Lower leg skin (tissue), 3 donors: ENCODE measurements at regions not wholly inside any gene's neighbourhood (a gene's known extent, or its start where the extent isn't known, plus 50 kb on each side); places are given as distances from the start of the nearest gene placed in this dataset.

ENCODE experiments used
- POLR2A ChIP-seq, 2 donors: fragments of 450-650 bp; IDR thresholded peaks; one replicate each; pipeline ENCODE4 v1.6.1; 2016 to 2017; ENCODE audit warnings: antibody characterized with exemption in 2 of 2, mild to moderate bottlenecking in 1 of 2, moderate library complexity in 1 of 2
- TF ChIP-seq, protein P1 (sequence below), 3 donors: fragments of 450-650 bp; IDR thresholded peaks; one replicate each; pipeline ENCODE4 v1.5.1; 2016; ENCODE audit warnings: antibody characterized with exemption in 3 of 3, mild to moderate bottlenecking in 3 of 3, moderate library complexity in 2 of 3

DNA sequence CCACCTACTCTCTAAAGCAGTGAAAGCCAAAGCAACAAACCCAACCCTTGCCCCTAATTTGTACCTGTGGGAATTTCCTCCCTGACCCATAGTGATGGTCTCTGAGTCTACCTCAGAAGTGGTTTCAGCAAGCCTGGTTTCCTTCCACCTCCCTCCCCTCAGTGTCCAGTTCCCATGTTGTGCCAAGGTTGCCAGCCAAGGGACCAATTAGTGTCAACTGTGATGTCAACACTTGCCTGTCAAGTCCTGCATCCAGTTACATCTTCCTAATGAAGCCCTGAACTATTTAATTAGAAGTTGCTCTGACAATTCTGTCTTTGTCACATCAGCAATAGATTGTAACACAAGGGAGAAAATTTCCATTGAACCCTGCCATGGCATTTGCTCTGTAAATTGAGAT, 194.4 kb upstream of the CCDC196 start:
- TF ChIP-seq, protein P1, sequence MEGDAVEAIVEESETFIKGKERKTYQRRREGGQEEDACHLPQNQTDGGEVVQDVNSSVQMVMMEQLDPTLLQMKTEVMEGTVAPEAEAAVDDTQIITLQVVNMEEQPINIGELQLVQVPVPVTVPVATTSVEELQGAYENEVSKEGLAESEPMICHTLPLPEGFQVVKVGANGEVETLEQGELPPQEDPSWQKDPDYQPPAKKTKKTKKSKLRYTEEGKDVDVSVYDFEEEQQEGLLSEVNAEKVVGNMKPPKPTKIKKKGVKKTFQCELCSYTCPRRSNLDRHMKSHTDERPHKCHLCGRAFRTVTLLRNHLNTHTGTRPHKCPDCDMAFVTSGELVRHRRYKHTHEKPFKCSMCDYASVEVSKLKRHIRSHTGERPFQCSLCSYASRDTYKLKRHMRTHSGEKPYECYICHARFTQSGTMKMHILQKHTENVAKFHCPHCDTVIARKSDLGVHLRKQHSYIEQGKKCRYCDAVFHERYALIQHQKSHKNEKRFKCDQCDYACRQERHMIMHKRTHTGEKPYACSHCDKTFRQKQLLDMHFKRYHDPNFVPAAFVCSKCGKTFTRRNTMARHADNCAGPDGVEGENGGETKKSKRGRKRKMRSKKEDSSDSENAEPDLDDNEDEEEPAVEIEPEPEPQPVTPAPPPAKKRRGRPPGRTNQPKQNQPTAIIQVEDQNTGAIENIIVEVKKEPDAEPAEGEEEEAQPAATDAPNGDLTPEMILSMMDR (IDR thresholded peaks at IDR 0.05): no peak
- no peak for TF ChIP-seq POLR2A (IDR thresholded peaks at IDR 0.05)
